Endothelial cell (in vitro differentiated cells): ENCODE measurements at regions not wholly inside any gene's neighbourhood (a gene's known extent, or its start where the extent isn't known, plus 50 kb on each side); places are given as distances from the start of the nearest gene placed in this dataset.

Experiments used
- DNase-seq: peaks from one replicate; pipeline ENCODE4 v3.0.0; 2021; ENCODE audit warnings: low spot score
- H3K27ac Mint-ChIP-seq: one replicate; pipeline ENCODE4 v1.8.0; 2021; ENCODE audit warnings: mixed read lengths, inconsistent platforms; ENCODE audit not compliant: unreplicated experiment
- H3K27me3 Mint-ChIP-seq: one replicate; pipeline ENCODE4 v1.8.0; 2021; ENCODE audit warnings: mild to moderate bottlenecking, moderate library complexity, mixed read lengths, inconsistent platforms; ENCODE audit not compliant: unreplicated experiment
- H3K36me3 Mint-ChIP-seq: one replicate; pipeline ENCODE4 v1.8.0; 2021; ENCODE audit warnings: mild to moderate bottlenecking, low read depth, mixed read lengths, inconsistent platforms; ENCODE audit not compliant: unreplicated experiment
- H3K4me1 Mint-ChIP-seq: one replicate; pipeline ENCODE4 v1.8.0; 2021; ENCODE audit warnings: mild to moderate bottlenecking, mixed read lengths, inconsistent platforms; ENCODE audit not compliant: unreplicated experiment
- H3K4me3 Mint-ChIP-seq: one replicate; pipeline ENCODE4 v1.8.0; 2021; ENCODE audit warnings: mild to moderate bottlenecking, mixed read lengths, inconsistent platforms; ENCODE audit not compliant: unreplicated experiment
- H3K9me3 Mint-ChIP-seq: one replicate; pipeline ENCODE4 v1.8.0; 2021; ENCODE audit warnings: mixed read lengths, inconsistent platforms; ENCODE audit not compliant: unreplicated experiment
- TF ChIP-seq, protein P1 (sequence below): fragments of 200-600 bp; sonication (generic); IDR thresholded peaks from one replicate; pipeline ENCODE4 v1.5.0; 2021; ENCODE audit warnings: antibody characterized with exemption; ENCODE audit not compliant: unreplicated experiment

DNA sequence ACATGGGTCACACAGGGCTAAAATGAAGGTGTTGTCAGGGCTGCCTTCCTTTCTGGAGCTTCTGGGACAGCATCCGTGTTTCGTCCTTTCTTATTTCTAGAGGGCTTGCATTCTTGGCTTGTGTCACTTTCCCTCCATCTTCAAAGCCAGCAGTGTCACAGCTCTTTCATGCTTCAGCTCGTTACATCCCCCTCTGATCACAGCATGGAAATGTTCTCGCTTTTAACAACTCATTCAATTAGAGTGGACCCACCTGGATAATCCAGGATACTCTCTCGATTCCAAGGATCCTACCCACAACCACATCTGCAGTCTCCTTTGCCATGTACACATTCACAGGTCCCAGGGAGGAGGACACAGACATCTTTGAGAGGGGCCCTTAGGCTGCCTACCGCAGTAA is 316.2 kb upstream of the FIGN start:
- Mint-ChIP-seq H3K27me3 (no peaks in the 10 kb centered on the region), H3K4me1 (no peaks in the 10 kb centered on the region), H3K36me3 (no peaks in the 10 kb centered on the region), H3K4me3 (no peak overlapping the region), H3K9me3 (no peaks in the 10 kb centered on the region), H3K27ac (no peak overlapping the region)
- TF ChIP-seq, protein P1, sequence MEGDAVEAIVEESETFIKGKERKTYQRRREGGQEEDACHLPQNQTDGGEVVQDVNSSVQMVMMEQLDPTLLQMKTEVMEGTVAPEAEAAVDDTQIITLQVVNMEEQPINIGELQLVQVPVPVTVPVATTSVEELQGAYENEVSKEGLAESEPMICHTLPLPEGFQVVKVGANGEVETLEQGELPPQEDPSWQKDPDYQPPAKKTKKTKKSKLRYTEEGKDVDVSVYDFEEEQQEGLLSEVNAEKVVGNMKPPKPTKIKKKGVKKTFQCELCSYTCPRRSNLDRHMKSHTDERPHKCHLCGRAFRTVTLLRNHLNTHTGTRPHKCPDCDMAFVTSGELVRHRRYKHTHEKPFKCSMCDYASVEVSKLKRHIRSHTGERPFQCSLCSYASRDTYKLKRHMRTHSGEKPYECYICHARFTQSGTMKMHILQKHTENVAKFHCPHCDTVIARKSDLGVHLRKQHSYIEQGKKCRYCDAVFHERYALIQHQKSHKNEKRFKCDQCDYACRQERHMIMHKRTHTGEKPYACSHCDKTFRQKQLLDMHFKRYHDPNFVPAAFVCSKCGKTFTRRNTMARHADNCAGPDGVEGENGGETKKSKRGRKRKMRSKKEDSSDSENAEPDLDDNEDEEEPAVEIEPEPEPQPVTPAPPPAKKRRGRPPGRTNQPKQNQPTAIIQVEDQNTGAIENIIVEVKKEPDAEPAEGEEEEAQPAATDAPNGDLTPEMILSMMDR: no peak
- DNase-seq: no peak

DNA sequence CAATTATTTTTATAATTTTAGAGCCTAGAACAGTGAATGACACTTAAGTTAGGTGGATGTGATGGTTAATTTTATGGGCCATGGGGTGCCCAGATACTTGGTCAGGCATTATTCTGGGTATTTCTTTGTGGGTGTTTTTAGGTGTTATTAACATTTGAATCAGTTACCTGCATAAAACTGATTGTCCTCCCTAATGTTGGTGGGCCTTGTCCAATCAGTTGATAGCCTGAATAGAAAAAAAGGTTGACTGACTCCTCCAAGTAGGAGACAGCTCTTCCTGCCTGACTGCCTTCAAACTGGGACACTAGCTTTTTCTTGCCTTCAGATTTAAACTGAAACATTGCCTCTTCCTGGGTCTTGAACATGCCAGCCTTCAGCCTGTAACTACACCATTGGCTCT is 312.9 kb upstream of the FIGN start:
- no peaks in the 10 kb centered on the region for H3K4me1 Mint-ChIP-seq
- no peaks in the 10 kb centered on the region for H3K36me3 Mint-ChIP-seq
- DNase-seq: no peak
- no peak overlapping the region for H3K27ac Mint-ChIP-seq
- no peak overlapping the region for H3K4me3 Mint-ChIP-seq
- no peaks in the 10 kb centered on the region for H3K27me3 Mint-ChIP-seq
- TF ChIP-seq, protein P1: no peak
- H3K9me3 Mint-ChIP-seq: no peaks in the 10 kb centered on the region

DNA sequence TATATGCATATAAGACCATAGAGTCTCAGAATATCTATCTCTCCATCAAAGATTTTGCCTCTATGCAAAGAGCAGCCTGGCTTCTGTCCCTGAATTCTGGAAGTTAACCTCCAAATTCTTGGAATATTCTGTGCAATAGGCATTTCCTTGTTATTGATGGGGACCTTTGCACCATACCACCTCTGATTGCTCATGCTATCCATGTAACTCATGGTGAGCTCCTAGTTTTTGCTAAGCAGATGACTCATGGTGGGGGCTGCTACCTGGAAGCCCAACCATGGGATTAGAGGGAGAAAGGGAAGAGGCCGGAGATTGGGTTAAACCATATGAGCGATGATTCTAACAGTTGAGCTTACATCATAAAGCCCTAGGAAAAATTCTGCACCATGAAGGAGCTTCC is 310.2 kb upstream of the FIGN start:
- TF ChIP-seq, protein P1: no peak
- DNase-seq: no peak
- Mint-ChIP-seq H3K4me1 (no peaks in the 10 kb centered on the region), H3K4me3 (no peak overlapping the region), H3K27ac (no peak overlapping the region), H3K9me3 (no peaks in the 10 kb centered on the region), H3K36me3 (no peaks in the 10 kb centered on the region), H3K27me3 (no peaks in the 10 kb centered on the region)

DNA sequence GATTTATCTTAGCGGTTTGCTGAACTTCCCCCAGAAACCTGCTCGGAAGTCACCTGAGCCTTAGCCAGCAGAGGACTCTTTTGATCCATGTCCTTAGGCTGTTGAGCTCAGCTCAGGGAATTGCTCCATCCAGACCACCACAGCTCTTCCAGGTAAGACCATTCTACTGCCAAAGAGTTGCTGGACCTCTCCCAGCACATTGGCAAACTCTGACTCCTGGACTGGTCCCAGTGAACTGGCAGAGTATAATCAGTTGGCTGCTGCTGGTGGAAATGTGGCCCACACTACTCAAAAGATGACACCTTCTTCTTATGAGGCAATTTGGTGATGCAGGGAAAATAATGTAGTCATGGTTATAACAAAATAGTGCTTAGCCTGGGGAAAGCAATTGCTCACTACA is 308.8 kb upstream of the FIGN start:
- Mint-ChIP-seq H3K4me3 (no peak overlapping the region), H3K4me1 (no peaks in the 10 kb centered on the region), H3K27me3 (no peaks in the 10 kb centered on the region), H3K9me3 (no peaks in the 10 kb centered on the region), H3K36me3 (no peaks in the 10 kb centered on the region), H3K27ac (no peak overlapping the region)
- TF ChIP-seq, protein P1: no peak
- DNase-seq: no peak

DNA sequence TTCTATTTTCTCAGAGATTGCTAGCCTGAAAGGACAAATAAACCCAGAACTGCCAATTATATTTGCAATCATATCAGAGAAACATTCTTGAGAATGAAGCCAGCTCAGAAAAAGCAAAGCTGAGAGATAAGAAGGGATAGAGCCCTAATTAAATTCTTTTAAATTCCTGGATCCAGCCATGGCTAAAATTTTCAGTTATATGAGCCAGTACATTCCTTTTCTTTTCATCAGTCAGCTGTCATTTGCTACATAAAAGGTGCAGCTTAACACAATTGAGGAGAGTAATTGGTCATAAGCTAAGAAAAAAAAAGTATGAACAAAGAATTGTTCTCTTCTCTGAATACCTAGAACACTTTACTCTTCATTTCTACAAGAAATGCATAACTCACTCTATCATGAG is 303.5 kb upstream of the FIGN start:
- no peaks in the 10 kb centered on the region for H3K4me1 Mint-ChIP-seq
- H3K9me3 Mint-ChIP-seq: no peaks in the 10 kb centered on the region
- no peak for DNase-seq
- no peak overlapping the region for H3K27ac Mint-ChIP-seq
- TF ChIP-seq, protein P1: no peak
- H3K27me3 Mint-ChIP-seq: no peaks in the 10 kb centered on the region
- H3K4me3 Mint-ChIP-seq: no peak overlapping the region
- no peaks in the 10 kb centered on the region for H3K36me3 Mint-ChIP-seq
